ENCODE measurements at regions not wholly inside any gene's neighbourhood (a gene's known extent, or its start where the extent isn't known, plus 50 kb on each side); places are given as distances from the start of the nearest gene placed in this dataset.

DNA sequence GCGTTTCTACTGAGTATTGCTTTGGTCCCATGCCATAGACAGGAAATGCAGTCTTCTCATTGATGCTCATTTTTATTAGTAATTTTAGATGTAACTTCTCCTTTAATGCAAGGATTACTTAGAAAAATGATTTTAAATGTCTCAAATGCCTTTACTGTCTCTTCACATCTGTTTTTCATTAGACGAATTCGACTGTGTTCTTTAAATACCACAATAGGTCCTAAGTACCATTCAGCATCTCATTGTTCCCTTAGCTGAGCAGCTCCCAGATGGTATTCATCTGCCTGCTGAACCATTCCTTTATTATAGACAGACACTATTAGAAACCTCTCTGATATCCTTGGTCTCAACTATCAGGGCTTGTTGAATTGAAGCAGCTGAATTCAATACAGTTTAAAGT lies 113.6 kb downstream of the LSMEM1 start:
- DNase-seq (ENCODE audit: low read depth), result peak; percentile 64

DNA sequence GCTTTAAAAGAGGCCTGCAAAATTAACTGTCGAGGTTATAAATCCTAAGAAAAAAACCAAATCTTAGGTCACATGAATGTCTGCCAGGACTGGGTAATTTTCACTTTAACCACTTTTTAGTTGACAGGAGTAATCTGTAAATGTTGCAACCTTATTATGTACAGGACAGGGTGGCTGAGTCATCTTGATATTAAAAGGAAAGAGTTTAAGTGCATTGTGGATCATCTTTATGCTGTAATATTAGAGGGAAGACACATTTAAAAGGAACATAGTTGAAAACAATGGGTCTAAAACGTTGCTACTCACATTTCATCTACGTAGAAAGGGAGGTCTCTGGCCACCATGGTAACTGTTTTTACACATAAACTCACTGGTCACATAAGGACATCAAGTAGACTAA lies 115.5 kb downstream of the LSMEM1 start:
- DNase-seq (ENCODE audit: low read depth), result peak; percentile 81

DNA sequence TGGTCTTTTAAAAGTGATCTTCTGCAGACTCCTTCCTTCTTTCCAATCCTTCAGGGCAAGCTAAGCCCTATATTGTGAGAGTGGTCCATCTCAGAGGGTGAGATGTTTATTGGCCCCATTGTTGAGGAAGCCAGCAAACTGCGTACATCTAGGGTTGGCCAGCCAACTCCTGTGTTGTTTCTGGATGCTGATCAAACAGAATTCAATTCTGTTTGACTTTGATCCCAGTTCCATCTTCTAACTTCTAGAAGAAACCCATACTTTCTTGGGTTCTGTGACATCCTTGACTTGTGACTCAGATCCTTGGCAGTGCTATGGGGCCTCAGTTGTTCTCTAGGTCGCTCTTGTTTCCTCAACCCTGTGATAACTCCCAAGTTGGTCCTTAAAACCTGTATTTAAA lies 116.2 kb downstream of the LSMEM1 start:
- no peak for DNase-seq (ENCODE audit: low read depth)

DNA sequence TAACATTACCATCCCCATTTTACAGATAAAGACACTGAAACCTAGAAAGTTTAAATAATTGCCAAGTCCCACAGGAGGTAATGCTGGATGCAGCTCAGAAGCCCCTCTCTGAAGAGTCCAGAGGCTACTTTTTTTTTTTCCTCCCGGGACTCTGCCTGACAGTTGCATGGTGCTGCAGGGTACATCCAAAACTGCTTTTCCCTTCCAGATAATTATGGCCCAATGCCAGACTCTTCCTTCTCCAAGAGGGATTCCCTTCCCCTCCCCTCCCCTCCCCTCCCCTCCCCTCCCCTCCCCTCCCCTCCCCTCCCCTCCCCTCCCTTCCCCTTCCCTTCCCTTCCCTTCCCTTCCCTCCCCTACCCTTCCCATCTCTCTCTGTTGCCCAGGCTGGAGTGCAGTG lies 122.9 kb downstream of the LSMEM1 start:
- DNase-seq (ENCODE audit: low read depth), result no peak

DNA sequence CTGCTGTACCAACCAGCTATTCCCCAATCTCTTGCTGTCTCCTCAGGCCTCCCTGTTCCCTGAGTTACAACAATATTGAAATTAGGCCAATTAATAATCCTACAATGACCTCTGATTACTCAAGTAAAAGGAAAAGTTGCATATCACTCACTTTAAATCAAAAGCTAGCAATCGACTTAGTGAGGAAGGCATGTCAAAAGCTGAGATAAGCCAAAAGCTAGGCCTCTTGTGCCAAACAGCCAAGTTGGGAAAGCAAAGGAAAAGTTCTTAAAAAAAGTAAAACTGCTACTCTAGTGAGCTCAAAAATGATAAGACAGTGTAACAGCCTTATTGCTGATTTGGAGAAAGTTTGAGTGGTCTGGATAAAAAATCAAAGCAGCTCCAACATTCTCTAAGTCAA lies 129.8 kb downstream of the LSMEM1 start:
- no peak for DNase-seq (ENCODE audit: low read depth)

DNA sequence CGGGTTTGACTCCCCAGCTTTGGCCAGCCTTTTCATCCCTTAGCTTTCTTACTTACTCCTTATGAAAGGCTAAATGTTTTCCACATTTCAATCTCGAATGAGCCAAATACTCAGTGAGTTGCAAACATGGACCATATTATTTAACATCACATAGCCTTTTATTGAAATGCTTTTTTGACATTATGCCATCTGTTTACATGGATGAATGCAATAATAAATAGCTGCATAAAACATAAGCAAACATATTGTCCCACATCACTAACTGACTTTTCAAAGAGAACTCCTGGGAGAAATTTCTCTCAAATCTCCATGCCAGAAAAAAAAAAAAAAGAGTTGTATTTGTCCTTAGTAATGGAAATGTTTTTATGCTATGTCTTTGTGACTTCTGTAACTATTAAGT lies 134.9 kb downstream of the LSMEM1 start:
- no peak for DNase-seq (ENCODE audit: low read depth)

DNA sequence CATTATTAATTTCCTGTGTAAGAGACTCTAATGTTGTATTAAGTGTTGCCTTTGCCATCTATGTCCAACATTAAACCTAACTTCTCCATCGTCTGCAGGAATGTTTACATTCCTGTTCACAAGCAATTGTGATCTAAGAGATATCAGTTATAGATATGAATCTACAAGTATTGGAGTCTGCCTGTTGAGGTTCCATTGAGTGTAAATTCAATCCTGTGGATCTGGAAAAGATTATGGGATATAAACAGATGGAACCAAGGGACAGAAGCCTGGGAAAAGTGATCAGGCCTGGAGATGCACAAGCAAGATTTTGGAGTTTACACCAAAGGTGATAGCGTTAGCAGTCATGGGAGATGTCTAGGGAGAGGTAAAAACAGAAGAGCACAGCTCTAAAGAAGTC lies 135.5 kb downstream of the LSMEM1 start:
- no peak for DNase-seq (ENCODE audit: low read depth)

DNA sequence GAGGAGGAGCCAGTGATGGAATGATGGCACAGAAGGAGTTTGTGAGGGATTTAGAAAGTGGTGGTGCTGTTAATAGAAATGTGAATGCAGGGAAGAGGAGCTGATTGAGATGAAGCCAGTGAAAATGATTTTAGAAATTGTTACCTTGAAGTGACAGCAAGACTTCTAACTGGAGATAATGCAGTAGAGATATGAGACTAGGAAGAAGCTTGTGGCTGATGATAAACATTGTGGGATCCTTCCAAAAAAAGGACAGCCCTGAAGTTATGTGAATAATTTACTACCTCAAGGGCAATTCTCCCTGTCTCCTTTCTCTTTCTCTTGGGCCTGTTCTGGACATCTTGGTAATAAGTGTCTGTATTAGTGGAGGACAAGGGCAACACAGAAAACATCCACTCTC lies 138.6 kb downstream of the LSMEM1 start:
- DNase-seq (ENCODE audit: low read depth), result no peak

DNA sequence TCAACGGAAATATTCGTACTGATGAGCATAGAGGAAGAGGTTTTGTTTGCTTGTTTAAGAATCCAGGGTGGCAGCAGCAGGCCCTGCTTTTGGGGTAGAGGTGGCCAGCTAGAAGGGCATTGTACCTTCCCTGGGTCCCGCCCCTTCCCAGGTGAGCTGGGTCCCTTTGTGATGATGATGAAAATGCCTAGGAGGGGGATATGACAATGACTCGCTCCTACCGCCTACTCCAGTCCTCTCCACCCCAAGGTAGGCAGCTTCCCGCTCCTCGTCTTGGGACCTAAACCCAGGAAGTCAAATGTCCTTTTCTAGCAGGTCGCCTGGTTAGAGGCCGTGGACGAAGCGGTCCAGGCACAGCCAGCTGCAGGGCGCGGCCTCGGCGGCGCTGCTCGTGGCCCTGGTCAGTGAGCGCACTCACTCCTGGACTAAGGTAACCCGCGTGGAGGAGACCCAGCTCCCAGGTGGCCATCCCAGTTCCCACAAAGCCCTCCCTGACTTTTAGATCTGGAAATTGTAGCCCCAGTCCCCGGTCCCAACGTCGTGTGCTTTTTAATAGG lies 141.4 kb downstream of the LSMEM1 start:
- no peak for DNase-seq (ENCODE audit: low read depth)

DNA sequence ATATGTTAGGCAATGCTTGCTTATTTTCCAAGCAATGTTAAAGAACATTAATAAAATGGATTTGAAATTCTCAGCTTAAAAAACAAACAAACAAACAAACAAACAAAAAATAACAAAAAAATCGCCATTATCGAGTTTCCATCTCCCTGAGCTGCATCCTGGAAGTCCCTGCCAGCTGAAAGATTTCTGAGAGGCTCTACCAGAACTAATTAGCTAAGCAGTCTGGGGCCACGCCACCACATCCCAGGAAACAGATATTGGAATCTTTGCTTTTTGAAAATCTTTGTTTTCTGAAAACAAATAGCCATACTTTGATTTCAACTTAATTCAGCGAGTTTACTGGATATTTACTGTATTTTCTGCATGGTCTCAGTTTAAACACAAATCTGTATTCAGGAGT lies 143.6 kb downstream of the LSMEM1 start:
- DNase-seq (ENCODE audit: low read depth), result no peak

DNA sequence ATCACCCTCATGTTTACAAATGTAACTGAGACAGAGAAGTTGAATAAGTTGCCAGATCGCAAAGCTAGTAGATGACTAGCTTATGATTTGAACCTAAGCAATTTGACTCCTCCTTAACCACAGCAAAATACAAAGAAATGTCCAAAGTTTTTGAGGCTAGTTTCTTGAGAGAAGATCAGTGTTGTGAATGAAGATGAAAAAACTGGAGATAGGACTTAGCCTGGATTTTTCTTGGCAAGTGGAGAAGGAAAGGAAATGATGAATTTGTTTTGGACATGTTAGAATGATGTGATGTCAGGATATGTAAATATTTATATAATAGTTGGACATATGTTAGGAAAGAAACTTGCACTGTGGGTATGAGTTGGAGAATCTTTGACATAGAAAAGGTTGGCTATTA lies 149.8 kb downstream of the LSMEM1 start:
- DNase-seq (ENCODE audit: low read depth), result peak; percentile 87

DNA sequence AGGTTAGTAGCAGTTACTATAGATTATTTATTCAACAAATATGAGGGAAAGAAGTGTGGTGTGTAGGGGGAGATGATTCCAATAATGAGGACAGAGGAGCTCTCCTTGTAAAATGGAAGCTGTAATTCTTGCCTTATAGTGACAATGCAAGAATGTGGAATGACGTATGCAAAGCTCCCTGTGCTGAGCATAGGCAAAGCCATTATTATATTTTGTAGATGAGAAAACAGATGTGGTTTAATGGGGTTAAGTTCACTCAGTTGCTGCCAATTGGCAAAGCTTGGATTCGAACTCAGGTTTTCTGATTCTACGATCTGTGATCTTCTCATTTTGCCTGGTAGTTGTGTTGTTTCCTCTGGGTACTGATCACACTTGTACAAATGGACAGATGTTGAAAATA lies 153.3 kb downstream of the LSMEM1 start:
- DNase-seq (ENCODE audit: low read depth), result no peak

DNA sequence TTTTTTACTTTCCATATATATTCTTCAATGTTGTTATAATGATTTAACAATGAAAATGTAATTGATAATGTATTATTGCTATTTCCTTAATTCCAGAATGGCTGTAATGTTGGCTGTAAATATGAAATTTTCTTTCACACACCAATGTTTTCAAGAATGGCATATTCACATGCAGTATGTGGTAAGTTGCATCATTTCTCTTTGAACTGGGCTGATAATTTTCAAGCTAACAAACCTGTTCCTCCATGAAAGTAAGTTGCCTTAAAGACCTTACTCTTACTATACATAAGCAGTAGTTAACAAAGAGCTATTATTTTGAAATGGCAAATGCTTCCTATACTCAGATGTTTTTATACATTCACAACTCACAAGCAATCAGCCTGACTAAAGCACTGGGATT lies 154.5 kb downstream of the TMEM168 start:
- no peak for DNase-seq (ENCODE audit: low read depth)

DNA sequence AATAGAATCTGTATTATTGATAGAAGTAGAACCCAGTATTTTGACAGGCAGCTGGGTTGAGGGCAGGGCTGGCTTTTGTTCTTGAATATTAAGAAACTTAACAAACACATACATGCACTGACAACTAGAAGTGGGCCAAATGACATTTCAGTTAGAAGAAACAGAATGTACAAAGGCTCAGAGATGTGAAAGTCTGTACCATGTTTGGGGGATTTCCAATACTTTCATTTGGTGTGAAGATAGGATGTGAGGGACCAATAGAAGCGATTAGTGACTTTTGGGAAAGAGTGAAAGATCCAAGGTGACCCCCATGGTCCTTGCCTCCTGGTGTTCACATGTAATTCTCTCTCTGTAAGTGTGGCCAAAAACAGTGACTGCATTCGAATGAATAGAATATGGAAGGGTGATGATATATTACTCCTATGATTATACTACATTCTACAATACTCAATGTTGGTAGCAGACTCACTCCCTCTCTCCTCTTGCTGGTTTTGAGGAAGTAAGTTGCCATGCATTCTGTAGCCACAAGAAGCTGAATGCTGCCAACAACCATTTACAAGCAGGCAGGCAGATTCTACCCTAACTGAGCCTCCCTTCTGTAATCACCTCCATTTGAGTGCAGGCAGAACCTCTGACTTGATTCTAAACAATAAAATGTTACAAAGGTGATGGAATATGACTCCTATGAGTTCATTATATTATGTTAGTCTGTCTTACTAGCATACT lies 151.4 kb downstream of the TMEM168 start:
- no peak for DNase-seq (ENCODE audit: low read depth)

DNA sequence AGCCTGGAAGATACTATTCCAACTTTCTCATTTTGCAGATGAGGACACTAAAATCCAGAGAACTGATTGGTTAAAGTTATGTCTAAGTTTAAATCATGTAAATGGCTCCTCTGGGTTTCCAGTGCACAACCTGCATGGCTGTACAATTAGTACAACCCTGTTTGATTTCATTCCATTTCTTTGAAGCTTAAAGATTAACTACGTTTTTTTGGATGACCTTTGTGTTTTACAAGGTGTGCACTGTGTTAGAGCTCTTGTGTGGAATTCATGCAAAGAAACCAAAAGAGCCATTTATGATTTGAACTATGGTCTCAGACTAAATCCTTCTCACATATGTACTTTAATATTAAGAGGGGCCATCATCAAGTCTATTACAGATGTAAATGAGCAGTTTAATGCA lies 149.5 kb downstream of the TMEM168 start:
- no peak for DNase-seq (ENCODE audit: low read depth)

DNA sequence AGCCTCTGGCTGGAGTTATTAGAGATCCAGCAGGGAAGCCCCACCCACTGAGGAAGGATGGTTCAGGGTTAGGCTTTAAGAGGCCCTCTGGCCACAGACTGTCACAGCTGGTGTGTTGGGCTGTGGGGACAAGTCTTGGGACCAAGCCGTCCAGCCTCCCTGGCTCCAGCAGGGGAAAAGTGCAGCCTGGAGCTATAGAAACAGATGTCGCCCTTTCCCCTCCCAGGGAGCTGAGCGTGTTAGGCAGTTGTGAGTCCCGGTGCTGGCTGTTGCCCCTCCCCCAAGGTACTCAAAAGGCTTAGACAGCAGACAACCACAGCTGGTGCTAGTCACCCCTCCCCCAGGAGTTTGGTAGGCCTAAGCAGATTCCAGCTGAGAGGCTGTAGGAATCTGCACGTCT lies 143.4 kb downstream of the TMEM168 start:
- DNase-seq (ENCODE audit: low read depth), result no peak

DNA sequence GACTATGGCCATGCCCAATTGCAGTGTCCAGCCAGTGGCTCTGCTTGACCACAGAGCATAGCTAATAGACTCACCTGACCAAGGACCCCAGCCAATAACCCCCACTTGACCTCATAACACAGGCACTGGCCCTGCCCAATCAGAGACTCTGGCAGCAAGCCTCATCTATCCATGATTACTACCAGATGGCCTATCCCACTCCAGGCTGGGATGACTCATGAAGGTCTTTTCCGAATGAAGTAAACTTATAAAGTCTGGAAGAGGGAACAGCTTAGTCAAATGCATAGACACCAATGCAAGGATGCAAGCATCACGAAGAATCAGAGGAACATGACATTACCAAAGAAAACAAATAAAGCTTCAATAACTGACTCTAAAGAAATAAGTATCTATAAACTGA lies 141.4 kb downstream of the TMEM168 start:
- peak; percentile 16 for DNase-seq (ENCODE audit: low read depth)

DNA sequence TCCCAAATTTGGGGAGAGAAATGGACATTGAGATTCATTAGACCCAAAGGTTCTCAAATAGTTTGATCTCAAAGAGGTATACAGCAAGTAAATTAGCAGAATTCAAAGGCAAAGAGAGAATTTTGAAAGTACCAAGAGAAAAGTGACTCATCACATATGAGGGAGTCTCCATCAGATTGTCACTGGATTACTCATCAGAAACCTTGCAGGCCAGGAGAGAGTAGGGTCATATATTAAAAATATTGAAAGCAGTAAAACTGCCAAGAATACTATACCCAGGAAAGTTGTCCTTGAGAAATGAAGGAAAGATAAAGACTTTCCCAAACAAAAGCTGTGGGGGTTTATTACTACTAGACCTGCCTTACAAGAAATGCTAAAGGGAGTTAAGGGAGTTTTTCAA lies 140.6 kb downstream of the TMEM168 start:
- peak; percentile 45 for DNase-seq (ENCODE audit: low read depth)

DNA sequence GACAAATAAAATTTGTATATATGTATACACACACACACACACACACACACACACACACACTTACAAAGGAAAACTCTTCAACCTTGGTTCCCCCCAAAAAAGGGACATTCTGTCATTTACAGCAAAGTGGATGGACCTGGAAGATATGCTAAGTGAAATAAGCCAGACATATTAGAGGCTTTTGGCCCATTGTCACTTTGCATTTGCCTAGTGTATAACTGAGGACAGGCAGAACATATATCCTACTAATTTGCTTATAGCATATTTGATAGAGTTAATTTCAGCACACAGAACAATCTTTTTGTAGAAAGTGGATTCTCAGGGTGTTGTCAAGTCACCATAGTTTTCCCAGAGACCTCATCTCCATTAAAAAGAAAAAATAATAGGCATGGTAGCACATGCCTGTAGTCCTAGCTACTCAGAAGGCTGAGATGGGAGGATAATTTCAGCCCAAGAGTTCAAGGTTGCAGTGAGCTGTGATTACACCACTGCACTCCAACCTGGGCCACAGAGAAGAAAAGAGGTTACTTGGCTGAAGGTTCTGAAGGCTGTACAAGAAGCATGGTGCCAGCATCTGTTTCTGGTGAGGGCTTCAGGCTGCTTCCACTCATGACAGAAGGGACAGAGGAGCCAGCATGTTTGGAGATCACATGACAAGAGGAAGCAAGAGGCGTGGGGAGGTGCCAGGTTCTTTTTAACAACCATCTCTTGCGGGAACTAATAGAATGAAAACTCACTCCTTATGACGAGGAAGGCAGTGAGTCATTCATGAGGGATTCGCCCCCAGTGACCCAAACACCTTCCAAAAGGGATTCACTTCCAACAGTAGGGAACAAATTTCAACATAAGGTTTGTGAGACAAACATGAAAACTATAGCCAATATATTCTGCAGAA lies 135.6 kb downstream of the TMEM168 start:
- DNase-seq (ENCODE audit: low read depth), result peak; percentile 53

DNA sequence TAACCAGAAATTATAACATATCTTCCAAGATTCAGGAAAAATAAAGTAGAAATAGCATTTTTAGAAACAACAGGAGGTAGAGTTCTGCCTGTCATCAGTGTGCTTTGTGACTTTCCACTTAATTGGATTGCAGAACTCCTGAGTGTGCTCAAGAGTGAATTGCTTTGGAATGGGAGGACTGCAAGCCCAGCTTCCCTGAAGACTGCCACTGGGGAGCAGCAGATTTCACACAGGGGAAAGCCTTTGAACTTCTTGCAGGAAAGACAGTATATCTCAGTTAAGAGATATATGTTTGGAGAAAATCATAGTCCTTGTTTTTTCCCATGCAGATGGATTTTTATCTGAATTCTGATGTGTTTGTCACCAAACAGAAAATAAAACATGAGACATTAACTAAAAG lies 124.5 kb downstream of the TMEM168 start:
- DNase-seq (ENCODE audit: low read depth), result peak; percentile 34

DNA sequence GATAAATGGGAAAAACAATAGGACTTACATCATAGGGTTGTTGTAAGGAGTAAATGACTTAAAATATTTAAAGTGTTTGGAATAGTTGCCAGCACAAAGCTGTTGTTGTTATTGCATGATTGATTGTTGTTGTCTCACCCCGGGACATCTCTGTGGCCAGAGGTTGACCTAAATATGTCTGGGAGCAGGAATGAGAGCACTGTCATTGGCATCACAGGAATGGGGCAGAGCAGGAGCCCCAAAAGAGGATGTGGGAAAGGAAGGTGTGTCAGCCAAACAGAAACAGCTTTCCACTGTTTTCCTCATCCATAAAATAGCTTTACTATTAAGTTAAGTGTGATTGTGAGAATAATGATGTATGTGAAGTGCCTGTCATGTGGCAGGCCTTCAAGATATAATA lies 121.6 kb downstream of the TMEM168 start:
- DNase-seq (ENCODE audit: low read depth), result no peak

DNA sequence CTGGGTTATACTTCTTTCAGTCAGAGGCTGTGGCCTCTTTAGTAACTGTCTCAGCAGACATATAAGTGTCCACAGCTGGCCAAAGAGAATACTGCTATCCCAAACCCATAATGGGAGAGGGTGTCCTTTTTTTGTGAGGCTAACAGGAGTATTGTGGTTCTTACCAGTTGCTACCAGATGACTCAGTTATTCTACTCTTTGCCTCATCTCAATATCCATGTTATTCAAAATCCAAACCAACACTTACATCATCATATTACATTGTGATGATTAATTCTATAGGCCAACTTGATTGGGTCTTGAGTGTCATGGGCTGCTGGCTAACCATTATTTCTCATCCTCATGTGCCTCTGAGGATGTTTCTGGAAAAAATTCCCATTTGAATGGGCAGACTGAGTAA lies 120.9 kb downstream of the TMEM168 start:
- peak; percentile 14 for DNase-seq (ENCODE audit: low read depth)

DNA sequence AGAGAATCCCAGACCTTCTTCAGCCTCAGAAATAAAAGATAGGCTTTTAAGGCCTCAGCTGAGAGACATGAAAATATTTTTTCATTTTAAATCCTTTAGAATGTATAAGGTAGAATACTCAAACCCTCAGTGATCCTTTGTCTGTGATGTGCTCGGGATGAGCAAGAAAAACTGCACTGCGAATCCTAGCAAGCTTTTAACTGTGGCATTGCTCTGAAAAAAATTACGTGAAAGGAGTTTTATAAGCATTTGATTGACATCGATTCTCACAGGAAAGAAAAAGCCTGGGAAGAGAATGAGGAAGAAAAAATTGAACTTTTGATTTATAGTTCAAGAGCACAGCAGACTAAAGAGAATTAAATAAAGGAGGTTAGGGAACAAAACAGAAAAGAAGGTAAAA lies 120.0 kb downstream of the TMEM168 start:
- no peak for DNase-seq (ENCODE audit: low read depth)
